ENCODE measurements at regions not wholly inside any gene's neighbourhood (a gene's known extent, or its start where the extent isn't known, plus 50 kb on each side); places are given as distances from the start of the nearest gene placed in this dataset.

GRCh38 chr16:61595605-61596004 is 440.6 kb downstream of the CDH8 start (continued):
- TF ChIP-seq PBX3 (IDR thresholded peaks at IDR 0.05): no peak

GRCh38 chr16:61590577-61590976 is 445.7 kb downstream of the CDH8 start:
- Histone ChIP-seq H3K9me2 (no peaks in the 10 kb centered on the region), H2AFZ (ENCODE audit: low read depth) (no peak overlapping the region), H3K27me3 (ENCODE audit: insufficient read depth) (no peaks in the 10 kb centered on the region), H4K20me1 (ENCODE audit: insufficient read depth) (no peaks in the 10 kb centered on the region), H3K9me3 (no peaks in the 10 kb centered on the region), H3K79me2 (ENCODE audit: insufficient read depth) (no peaks in the 10 kb centered on the region), H3K27ac (ENCODE audit: low read depth in 2 of 2, low read length in 1 of 2) (no peak overlapping the region), H3K4me3 (ENCODE audit: low read depth in 2 of 2, low read length in 1 of 2) (no peak overlapping the region), H3F3A (replicated peaks; ENCODE audit: insufficient read depth) (no peaks in the 10 kb centered on the region), H3K4me2 (no peak overlapping the region), H3K36me3 (replicated peaks in 1 of 2; ENCODE audit: control insufficient read depth in 1 of 2, insufficient read depth in 2 of 2, low read length in 1 of 2) (no peaks in the 10 kb centered on the region), H3K4me1 (ENCODE audit: control insufficient read depth in 1 of 2, insufficient read depth in 2 of 2, low read depth in 1 of 2, low read length in 1 of 2) (no peaks in the 10 kb centered on the region), H3K9ac (no peak overlapping the region)
- no peak for TF ChIP-seq SMC3 (IDR thresholded peaks at IDR 0.05; ENCODE audit: low read depth, low read length)
- no peak for TF ChIP-seq PBX3 (IDR thresholded peaks at IDR 0.05)
- TF ChIP-seq USF2 (IDR thresholded peaks at IDR 0.05; ENCODE audit: borderline replicate concordance, low read depth, low read length): no peak
- TF ChIP-seq TCF12 (IDR thresholded peaks at IDR 0.05): no peak
- CTCF ChIA-PET: no interaction called here
- POLR2A ChIA-PET: no interaction called here
- 53% methylated on average over 1 of the region's 1 CpG for WGBS (ENCODE audit: low lambda C conversion rate)
- DNase-seq: no peak

GRCh38 chr16:61587526-61587925 is 448.7 kb downstream of the CDH8 start:
- Histone ChIP-seq H3F3A (replicated peaks; ENCODE audit: insufficient read depth) (no peaks in the 10 kb centered on the region), H2AFZ (ENCODE audit: low read depth) (no peak overlapping the region), H3K27me3 (ENCODE audit: insufficient read depth) (no peaks in the 10 kb centered on the region), H3K79me2 (ENCODE audit: insufficient read depth) (no peaks in the 10 kb centered on the region), H3K4me3 (ENCODE audit: low read depth in 2 of 2, low read length in 1 of 2) (no peak overlapping the region), H3K4me2 (no peak overlapping the region), H3K36me3 (replicated peaks in 1 of 2; ENCODE audit: control insufficient read depth in 1 of 2, insufficient read depth in 2 of 2, low read length in 1 of 2) (no peaks in the 10 kb centered on the region), H4K20me1 (ENCODE audit: insufficient read depth) (no peaks in the 10 kb centered on the region), H3K4me1 (ENCODE audit: control insufficient read depth in 1 of 2, insufficient read depth in 2 of 2, low read depth in 1 of 2, low read length in 1 of 2) (no peaks in the 10 kb centered on the region; a peak in 1 of 4 replicates), H3K27ac (ENCODE audit: low read depth in 2 of 2, low read length in 1 of 2) (no peak overlapping the region), H3K9me3 (no peaks in the 10 kb centered on the region), H3K9ac (no peak overlapping the region), H3K9me2 (no peaks in the 10 kb centered on the region)
- POLR2A ChIA-PET: no interaction called here
- WGBS (ENCODE audit: low lambda C conversion rate): 3% methylated on average over 2 of the region's 2 CpGs
- no peak for DNase-seq
- CTCF ChIA-PET: no interaction called here
- TF ChIP-seq USF2 (IDR thresholded peaks at IDR 0.05; ENCODE audit: borderline replicate concordance, low read depth, low read length) (no peak), RCOR1 (IDR thresholded peaks at IDR 0.05; ENCODE audit: low read length) (no peak), SMC3 (IDR thresholded peaks at IDR 0.05; ENCODE audit: low read depth, low read length) (no peak), IRF3 (IDR thresholded peaks at IDR 0.05; ENCODE audit: low read depth, low read length) (no peak), ELF1 (IDR thresholded peaks at IDR 0.05) (no peak), JUND (IDR thresholded peaks at IDR 0.05) (no peak), TAF1 (IDR thresholded peaks at IDR 0.05; ENCODE audit: borderline replicate concordance, low read depth, low read length) (no peak), CHD2 (IDR thresholded peaks at IDR 0.05; ENCODE audit: low read length, partially characterized antibody) (no peak), RFX5 (IDR thresholded peaks at IDR 0.05; ENCODE audit: low read length) (no peak), FOSL2 (IDR thresholded peaks at IDR 0.05; ENCODE audit: borderline replicate concordance, low read depth) (no peak), NRF1 (IDR thresholded peaks at IDR 0.05; ENCODE audit: low read depth, low read length) (no peak), EP300 (IDR thresholded peaks at IDR 0.05; ENCODE audit: borderline replicate concordance in 1 of 2, low read depth in 1 of 2, low read length in 1 of 2) (no peak), EZH2phosphoT487 (IDR thresholded peaks at IDR 0.05; ENCODE audit: borderline replicate concordance, low read depth) (no peak), USF1 (IDR thresholded peaks at IDR 0.05; ENCODE audit: borderline replicate concordance, low read depth) (no peak)

Measured in SK-N-SH (cell line).